ENCODE measurements at regions not wholly inside any gene's neighbourhood (a gene's known extent, or its start where the extent isn't known, plus 50 kb on each side); places are given as distances from the start of the nearest gene placed in this dataset.

- TF ChIP-seq REST (IDR thresholded peaks at IDR 0.05; ENCODE audit: insufficient read depth in 1 of 2, low read depth in 2 of 2, low read length in 2 of 2), result no peak
- TF ChIP-seq POLR2AphosphoS5 (IDR thresholded peaks at IDR 0.05; ENCODE audit: low read depth, low read length), result no peak
- TF ChIP-seq TAF1 (IDR thresholded peaks at IDR 0.05; ENCODE audit: borderline replicate concordance, insufficient read depth, low read length), result no peak
- TF ChIP-seq SIN3A (IDR thresholded peaks at IDR 0.05; ENCODE audit: borderline replicate concordance, insufficient read depth, low read length), result no peak
- no peak for TF ChIP-seq FOXP2 (optimal IDR thresholded peaks at IDR 0.05; ENCODE audit: borderline replicate concordance, extremely low read depth, extremely low read length, insufficient read depth)
These were observed 1071.9 kb upstream of the CHAC2 start for GRCh38 chr2:52695731-52696130.

Data from PFSK-1 (cell line).